ENCODE measurements at regions not wholly inside any gene's neighbourhood (a gene's known extent, or its start where the extent isn't known, plus 50 kb on each side); places are given as distances from the start of the nearest gene placed in this dataset.

DNA sequence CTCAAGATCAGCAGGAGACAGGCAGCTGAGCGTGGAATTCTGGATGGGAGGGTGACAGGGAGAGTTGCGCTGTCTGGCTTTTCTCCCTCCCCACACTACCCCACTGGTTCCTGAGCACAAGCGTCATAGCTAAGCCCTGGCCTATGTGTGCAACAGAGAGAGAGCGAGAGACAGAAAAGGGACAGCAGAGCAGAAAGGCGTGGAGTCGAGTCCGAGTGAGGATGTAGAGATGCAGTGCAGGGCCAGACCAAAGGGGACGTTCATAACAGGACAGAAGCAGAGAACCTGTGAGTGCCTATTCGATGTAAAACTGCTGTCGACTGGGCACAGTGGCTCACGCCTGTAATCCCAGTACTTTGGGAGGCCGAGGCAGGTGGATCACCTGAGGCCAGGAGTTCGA lies 94.0 kb upstream of the TMEM45B start:
- FAIRE-seq, result no peak
- DNase-seq (ENCODE audit: low spot score in 2 of 2), result no peak

DNA sequence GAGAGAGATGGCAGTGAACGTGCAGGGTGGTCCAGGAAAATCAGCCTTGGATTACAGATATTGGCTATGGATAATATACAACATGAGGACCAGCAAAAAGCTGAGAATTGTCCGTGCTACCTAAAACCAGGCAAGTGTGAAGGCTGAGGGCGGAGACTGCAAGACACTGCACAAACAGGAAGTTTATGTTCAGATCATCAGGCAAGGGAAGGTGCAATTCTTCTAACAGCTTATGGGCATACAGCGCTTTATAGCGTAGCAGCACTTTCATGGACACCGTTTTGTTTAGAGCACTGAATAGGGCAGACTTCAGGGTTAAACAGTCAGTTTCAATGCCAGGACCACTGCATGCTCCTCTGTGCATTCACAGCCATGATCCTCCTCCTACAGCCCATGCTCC lies 93.1 kb upstream of the TMEM45B start:
- no peak for FAIRE-seq
- no peak for DNase-seq (ENCODE audit: low spot score in 2 of 2)

DNA sequence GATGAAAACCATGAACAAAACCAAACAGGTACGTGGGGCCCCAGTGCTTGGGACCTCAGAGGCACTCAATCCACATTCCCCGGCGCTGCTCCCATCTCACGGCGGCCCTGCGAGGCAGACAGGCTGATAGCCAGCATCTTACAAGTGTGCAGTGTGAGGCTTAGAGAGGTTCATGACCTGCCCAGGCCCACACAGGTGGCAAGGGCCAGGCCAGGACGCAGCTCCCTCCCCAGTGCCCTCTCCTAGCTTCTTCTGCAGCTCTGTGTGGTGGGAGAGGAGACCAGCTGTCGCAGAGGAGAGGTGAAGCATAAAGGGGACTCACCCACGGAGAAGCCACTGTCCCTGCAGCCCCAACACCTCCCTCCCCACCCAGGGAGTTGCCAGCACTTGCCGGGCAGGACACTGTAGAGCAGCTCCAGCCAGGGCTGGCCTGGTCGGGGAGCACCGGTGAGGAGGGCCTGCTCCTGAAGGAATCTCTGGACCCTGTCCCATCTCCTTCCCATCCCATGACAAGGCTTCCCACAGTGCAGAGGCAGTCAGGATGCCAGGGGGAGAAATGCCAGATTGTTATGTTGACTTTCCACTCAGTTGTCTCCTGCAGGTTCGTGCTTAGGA lies 92.4 kb upstream of the TMEM45B start:
- FAIRE-seq (no peak), DNase-seq (ENCODE audit: low spot score in 2 of 2) (no peak)

DNA sequence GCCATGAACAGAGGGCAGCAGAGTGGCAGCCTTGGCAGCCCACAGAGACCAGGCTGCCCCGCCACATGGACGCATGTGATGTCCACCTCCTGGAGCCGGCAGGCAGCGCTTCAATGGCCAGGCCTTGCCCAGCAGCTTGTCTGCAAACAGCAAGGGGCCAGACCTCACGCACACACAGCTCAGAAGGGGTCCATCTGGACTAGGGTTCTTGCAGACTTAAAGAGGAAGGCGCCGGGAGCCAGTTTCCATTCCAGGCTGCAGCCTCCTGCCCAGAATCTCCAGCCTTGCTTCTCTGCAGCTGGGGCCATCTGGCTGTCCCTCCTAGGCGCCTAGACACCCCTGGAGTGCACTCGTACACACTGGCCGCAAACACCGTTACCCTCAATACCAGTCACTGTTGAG lies 91.9 kb upstream of the TMEM45B start:
- FAIRE-seq (no peak), DNase-seq (ENCODE audit: low spot score in 2 of 2) (no peak)

DNA sequence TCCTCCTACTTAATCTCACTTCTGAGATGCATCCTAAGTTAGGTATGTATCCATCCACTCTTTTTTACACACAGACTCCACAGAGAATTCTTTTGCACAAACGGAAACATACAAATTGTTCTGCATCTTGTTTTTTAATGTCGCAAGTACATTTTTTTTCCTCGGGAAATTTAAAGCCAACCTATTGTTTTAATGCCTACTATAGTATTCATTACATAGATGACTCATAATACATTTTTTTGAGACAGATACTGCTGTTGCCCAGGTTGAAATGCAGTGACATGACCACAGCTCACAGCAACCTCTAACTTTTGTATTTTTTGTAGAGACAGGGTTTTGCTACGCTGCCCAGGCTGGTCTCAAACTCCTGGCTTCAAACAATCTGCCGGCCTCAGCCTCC lies 90.8 kb upstream of the TMEM45B start:
- DNase-seq (ENCODE audit: low spot score in 2 of 2) (no peak), FAIRE-seq (no peak)

DNA sequence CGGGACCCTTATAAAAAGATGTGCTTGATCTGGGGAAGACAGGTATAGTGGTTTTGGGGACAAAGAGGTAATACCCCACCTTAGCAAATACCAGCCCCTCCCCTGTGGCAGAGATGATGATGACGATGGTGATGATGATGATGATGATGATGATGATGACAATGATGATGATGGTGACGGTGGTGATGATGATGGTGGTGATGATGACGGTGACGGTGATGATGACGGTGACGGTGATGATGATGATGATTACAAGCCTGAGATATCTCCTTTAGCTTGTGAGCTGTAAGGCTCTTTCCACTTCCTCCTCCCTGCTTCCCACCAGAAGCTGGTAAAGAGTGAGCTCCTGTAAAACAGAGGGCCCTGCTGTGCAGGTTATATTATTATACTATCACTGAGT lies 89.5 kb upstream of the TMEM45B start:
- no peak for FAIRE-seq
- no peak for DNase-seq (ENCODE audit: low spot score in 2 of 2)

DNA sequence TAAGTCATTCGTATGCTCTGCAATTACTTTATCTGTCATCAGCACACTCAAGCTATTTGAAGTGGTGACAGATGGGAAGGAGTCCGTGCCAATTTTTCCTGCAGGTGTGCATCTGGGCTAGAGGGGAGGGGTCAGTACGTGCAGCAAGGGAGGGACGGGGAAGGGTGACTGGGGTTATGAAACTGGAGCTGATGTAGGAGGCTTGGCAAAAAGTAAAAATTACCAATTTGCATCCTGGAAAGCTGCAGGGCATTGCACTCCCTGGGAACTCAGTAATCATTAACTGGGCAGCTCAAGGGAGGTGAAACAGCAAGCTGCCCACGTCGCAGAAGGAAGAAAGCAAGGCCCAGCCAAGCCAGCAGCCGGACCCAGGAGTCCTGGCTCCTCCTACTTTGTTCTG lies 87.1 kb upstream of the TMEM45B start:
- FAIRE-seq, result no peak

DNA sequence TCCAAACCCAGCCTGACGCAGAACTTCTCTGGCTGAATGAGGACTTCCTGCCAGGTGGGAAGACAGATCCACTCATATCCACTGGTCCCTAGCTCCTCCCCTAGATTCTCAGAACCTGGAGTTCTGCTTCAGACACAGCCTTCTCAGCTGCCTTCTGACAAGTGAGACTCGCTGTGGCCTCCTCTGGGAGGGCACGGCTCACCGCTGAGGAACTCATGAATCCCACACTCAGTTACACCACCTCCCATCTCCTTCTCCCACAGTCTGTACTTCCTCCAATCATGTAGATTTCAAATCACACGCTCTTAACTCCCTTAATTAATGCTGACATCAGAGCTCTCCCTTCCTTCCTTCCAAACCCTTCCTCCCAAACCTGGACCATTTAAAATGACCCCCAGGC lies 86.4 kb upstream of the TMEM45B start:
- FAIRE-seq (no peak), DNase-seq (ENCODE audit: low spot score in 2 of 2) (no peak)

More for the DNA sequence above, 87.1 kb upstream of the TMEM45B start:
- no peak for DNase-seq (ENCODE audit: low spot score in 2 of 2)

DNA sequence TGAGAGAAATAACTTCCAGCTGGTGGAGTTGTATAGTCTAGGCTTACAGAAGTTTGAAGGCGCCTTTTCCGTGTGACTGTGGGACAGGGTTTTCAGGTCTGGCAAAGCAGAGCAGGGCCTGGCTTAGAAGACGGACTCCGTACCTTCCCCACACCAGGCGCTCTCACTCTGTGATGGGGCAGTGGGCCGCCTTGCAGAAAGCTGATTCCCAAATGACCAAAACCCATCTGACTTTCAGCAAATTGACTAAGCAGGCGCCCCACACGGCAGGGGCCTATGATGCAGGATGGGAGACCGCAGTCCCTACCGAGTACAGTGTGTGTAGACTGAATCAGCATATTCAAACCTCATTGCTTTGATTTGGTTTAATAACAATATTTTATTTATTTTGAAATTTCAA lies 85.8 kb upstream of the TMEM45B start:
- DNase-seq (ENCODE audit: low spot score in 2 of 2), result no peak
- no peak for FAIRE-seq

DNA sequence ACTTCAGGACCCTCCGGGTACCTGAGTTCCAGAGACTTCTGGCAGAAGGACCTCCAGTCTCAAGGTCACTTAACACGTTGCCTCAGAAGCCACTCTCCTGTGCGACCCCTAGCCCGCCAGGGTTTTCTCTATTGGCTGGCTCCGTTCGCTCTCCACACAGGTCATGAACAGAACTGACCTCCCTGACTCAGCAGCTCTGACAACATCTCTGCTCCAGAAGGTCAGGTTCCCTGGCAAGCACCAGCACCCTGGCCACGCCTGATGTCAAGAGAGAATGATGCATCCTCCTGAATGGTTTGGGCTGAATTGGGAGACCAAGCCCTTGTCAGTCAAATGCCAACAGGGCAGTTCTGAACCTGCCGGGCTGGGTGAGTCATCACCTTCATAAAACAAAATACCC lies 84.3 kb upstream of the TMEM45B start:
- no peak for DNase-seq (ENCODE audit: low spot score in 2 of 2)
- no peak for FAIRE-seq

DNA sequence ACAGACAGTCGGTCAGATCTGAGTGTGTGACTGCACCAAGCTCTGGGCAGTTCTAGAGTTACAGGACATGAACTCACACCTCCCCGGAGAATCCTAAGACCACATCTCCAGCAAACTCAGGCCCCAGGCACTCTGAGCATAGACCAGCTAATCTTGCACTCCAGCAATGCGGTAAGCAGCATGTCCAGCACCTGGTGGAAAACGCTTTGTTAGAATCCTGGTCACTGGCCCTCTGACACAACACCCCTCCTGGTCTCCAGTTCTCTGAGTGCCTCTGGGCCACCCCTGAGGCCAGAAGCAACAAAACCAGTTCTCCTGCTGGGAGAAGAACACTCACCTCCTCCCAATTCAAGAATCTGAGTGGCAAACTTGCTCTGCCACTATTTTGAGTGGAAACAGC lies 82.7 kb upstream of the TMEM45B start:
- DNase-seq (ENCODE audit: low spot score in 2 of 2), result no peak
- no peak for FAIRE-seq

DNA sequence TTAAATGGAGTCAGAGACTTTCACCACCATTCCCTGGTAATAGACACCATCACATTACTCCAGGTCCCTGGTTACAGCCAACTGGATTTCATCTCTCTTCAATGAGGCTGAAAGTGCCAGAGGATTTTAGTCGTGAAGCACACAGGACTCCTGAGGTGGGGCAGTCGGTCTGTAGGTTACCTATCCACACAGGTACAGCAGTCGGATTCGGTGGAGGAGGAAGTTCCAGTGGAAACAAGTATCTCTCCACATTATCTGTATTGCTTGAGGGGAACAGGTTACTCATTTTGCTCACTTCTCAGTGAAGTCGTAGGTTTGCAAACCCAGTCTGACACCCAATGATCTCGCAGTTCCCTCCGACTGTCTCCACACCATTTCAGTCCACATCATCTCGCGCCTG lies 82.3 kb upstream of the TMEM45B start:
- DNase-seq (ENCODE audit: low spot score in 2 of 2) (no peak), FAIRE-seq (no peak)

DNA sequence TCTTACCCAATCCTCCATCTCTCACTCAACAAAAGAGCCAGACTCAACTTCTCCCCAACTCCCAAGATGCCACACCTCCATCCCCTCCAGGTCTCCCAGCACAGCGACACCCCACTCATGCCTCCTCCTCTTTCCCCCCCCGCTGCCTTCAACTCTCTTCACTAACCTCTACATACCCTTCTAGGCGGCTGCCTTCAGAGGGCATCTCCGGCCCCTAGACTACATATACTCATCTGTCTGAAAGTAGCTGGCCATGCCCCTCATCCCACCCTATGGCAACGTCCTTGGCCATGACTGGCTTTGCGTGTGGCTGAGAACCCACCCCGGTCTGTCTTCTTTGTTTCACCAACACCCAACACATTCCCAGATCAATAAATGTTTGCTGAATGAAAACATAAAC lies 81.7 kb upstream of the TMEM45B start:
- FAIRE-seq, result no peak
- DNase-seq (ENCODE audit: low spot score in 2 of 2), result no peak

DNA sequence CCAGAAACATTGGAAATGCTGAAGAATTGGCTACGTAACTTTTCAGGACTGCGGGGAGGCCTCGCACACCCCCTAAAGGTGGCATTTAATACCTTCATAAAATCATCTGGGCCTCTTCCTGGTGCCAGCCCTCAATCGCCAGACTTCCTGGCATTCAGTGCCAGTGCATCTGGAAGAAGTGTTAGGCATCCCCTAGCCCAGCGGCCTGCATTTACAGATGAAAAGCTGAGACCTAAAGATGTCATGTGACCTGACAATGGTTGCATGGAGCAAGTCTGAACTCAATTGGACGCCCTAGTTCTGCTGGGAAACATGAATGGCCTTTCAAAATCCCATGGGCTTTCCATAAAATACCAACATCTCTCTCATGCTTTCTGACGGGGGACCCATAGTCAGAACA lies 81.0 kb upstream of the TMEM45B start:
- no peak for DNase-seq (ENCODE audit: low spot score in 2 of 2)
- no peak for FAIRE-seq

DNA sequence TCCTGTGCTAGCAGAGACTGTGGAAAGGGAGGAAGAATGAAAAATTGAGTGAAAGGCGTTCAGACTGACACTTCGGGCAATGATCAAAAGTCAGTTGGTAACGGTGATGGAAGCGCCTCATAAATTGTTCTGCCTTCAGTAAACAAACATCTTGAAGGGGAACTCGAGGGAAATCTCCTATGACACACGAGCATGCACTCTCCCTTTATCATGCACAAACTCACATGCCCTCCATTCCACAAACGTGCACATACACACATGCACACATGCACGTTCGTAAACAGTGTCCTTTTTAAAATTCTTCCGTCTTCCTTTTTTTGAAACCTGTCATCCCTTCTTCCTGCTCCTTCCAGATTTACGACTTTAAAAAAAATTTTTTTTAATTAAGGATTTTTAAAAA lies 77.8 kb upstream of the TMEM45B start:
- DNase-seq (ENCODE audit: low spot score in 2 of 2), result no peak
- FAIRE-seq, result no peak

DNA sequence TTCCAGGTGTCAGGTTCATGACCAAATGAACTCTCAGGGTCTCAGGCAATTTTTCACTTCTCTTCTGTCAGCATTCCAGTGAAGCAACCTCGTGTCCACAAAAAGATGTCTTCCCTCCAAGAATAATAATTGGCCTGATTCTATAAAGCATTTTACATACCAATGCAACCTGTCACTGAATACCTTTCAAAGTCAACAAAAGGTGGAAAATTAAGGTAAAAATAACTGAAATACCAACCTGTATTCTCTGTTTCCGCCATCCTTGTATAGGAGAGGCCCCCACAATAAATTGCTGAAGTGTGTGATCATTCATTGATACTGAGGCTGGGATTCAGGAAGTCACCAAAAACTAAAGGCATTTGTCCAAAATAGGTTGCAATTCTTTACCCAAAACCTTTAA lies 77.4 kb upstream of the TMEM45B start:
- DNase-seq (ENCODE audit: low spot score in 2 of 2) (no peak), FAIRE-seq (no peak)

DNA sequence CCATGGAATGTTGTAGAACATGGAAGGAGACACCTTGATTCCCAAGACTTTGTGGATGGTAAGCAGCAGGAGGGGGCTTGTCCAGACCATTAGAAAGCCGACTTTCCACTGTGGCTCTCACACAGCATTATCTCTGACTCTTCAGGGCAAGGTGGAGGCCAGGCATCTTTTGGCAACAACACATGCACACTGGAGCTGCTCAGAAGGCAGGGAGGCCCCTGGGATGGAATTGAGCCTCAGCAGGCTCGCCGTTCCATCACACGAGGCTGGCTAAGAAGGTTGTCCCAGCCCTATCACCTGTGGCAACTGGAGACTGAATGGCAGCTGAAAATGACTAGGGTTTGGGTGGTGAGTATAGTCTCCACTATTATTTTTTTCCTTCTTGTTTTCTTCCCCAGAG lies 76.3 kb upstream of the TMEM45B start:
- FAIRE-seq (no peak), DNase-seq (ENCODE audit: low spot score in 2 of 2) (no peak)

DNA sequence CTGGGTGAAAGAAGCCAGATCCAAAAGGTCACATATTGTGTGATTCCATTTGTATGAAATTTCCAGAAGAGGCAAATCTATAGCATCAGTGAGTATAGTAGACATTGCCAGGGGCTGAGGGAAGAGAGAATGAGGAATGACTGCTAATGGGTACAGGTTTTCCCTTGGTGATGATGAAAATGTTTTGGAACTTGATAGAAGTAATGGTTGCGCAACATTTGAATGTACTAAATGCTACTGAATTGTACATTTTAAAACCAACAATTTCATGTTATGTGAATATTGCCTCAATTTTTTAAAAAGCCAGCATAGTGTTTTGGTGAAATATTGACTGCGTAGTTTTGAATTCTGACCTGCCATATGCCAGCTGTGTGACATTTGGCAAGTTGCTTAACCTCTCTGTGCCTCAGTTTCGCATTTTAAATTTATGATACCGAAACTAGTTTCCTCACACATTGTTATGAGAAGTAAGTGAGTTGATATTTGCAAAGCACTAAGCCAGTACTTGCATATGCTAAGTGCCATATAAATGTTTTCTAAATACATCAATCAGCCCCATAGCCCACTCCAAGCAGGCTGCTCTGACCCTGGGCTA lies 75.4 kb upstream of the TMEM45B start:
- FAIRE-seq, result no peak

DNA sequence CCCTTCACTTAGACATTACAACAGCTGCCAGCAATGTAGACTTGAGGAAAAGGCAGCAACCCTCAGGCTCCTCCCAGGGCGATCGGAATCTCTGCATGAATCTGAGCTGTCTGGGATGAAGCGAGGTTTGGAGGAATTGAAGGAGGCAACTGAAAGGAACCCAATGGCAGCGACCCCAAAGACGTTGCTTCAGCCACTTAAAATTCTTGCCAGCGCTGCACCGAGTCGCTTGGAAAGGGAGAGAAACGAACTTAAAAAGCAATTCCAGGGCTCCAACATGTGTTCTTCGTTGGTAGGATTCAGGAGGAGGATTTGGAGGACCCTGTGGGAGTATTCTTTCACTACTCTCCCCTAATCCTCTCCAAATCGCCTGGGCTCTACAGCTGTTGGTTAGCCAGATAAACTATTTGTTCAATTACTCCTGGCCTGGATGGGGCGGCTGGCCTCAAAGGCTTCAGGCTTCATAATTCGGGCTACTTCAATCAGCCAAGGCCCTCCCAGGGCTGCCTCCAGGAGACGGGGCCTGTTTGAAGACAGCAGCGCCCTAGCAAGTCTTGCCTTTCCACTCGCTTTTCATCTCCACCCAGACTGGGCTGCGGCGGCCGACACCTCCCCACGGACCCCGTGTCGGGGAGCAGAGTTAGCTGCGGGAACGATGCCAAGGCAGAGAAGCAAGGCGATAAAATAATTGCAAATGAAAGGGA lies 72.4 kb upstream of the TMEM45B start:
- DNase-seq (ENCODE audit: low spot score in 2 of 2), result no peak
- FAIRE-seq, result no peak

More for the DNA sequence above, 75.4 kb upstream of the TMEM45B start:
- DNase-seq (ENCODE audit: low spot score in 2 of 2), result no peak

DNA sequence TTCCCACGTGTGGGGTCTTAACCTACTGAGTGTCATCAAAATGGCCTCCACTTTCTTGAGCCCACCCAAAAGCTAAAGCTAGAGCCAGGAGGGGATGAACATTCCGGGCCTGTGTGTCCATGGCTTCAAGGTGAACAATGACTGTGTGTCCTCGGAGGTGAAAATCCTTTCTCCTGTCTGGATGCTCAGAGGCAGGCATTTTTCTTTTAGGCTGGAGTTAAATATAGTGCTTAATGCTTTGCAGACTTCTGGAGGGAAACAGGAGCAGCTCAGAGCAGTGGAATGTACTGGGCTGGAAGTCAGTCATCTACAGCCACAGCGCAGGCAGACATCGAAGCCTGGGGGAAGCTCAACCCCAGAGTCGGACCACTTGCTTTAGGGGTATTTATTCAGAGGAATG lies 68.6 kb upstream of the TMEM45B start:
- no peak for FAIRE-seq
- no peak for DNase-seq (ENCODE audit: low spot score in 2 of 2)

DNA sequence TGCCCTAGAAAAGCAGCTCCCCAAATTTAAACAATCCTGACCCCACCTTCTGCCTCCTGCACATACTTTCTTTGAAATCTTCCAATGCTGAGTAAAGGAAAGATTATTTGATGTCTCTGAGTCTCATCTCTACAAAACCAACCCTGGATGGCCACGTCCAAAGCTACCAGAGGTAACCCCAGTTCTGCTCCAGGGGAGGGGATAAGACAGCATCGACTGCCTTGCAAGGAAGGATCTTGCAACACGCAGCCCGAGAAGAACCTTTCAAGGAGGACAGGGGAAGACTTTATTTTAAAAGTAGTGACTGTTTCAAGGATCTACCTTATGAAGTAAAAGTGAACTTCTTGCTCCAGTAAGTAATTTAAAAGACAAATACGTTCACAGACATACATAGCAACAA lies 66.5 kb upstream of the TMEM45B start:
- DNase-seq (ENCODE audit: low spot score in 2 of 2) (no peak), FAIRE-seq (no peak)

All from frontal cortex (tissue), 3 donors.